Fibroblast of the aortic adventitia (primary cell): ENCODE measurements at regions not wholly inside any gene's neighbourhood (a gene's known extent, or its start where the extent isn't known, plus 50 kb on each side); places are given as distances from the start of the nearest gene placed in this dataset.
A peak's percentile ranks its signal among the peaks of the same experiment; 100 is the strongest.
"Not testable (repeated sequence)": the region's sequence is repeated elsewhere in the genome, so short reads cannot be mapped to it uniquely, and the experiment has no call there.

Experiments used
- DNase-seq: peaks from one replicate; pipeline ENCODE4 v3.0.0-alpha.2; 2010; ENCODE audit warnings: low read depth
- H3K4me3 ChIP-seq: 2 replicates; pipeline ENCODE4 v1.5.1; 2011; ENCODE audit warnings: low read depth, mild to moderate bottlenecking, control low read depth, low read length, moderate library complexity
- CTCF ChIP-seq: IDR thresholded peaks from 2 replicates; pipeline ENCODE4 v1.5.1; 2011; ENCODE audit warnings: mild to moderate bottlenecking, low read length, control low read depth, inconsistent platforms; ENCODE audit not compliant: insufficient read depth

- no peak for TF ChIP-seq CTCF
- no peak for DNase-seq
- no peak overlapping the region for H3K4me3 ChIP-seq
Observed at GRCh38 chr5:57938174-57938557, 455.6 kb upstream of the ACTBL2 start.

- no peak for TF ChIP-seq CTCF
- H3K4me3 ChIP-seq, result no peak overlapping the region
- DNase-seq, result no peak
Observed at GRCh38 chr5:57937501-57938173, 455.0 kb upstream of the ACTBL2 start.

GRCh38 chr5:57937025-57937424 is 454.4 kb upstream of the ACTBL2 start:
- TF ChIP-seq CTCF, result no peak
- DNase-seq, result peak; percentile 16
- no peak overlapping the region for H3K4me3 ChIP-seq

GRCh38 chr5:57932761-57933160 is 450.1 kb upstream of the ACTBL2 start:
- no peak overlapping the region for H3K4me3 ChIP-seq
- no peak for TF ChIP-seq CTCF
- no peak for DNase-seq

GRCh38 chr5:57931807-57932206 is 449.2 kb upstream of the ACTBL2 start:
- TF ChIP-seq CTCF, result no peak
- no peak for DNase-seq
- no peak overlapping the region for H3K4me3 ChIP-seq

GRCh38 chr5:57931352-57931751 is 448.7 kb upstream of the ACTBL2 start:
- DNase-seq, result no peak
- no peak overlapping the region for H3K4me3 ChIP-seq
- no peak for TF ChIP-seq CTCF

GRCh38 chr5:57929271-57929670 is 446.7 kb upstream of the ACTBL2 start:
- no peak for DNase-seq
- H3K4me3 ChIP-seq, result no peak overlapping the region
- no peak for TF ChIP-seq CTCF

- not testable (repeated sequence) for DNase-seq
Observed at GRCh38 chr5:57923094-57923493, 440.5 kb upstream of the ACTBL2 start.

More at GRCh38 chr5:57923094-57923493, 440.5 kb upstream of the ACTBL2 start:
- not testable (repeated sequence) for H3K4me3 ChIP-seq
